GM12878 (cell line): ENCODE measurements at regions not wholly inside any gene's neighbourhood (a gene's known extent, or its start where the extent isn't known, plus 50 kb on each side); places are given as distances from the start of the nearest gene placed in this dataset.

ENCODE experiments used
- ATAC-seq: fragments of 200-7000 bp; cut with Tn5 transposase; 3 replicates; pipeline ENCODE4 v1.9.1; 2020; ENCODE audit warnings: mild to moderate bottlenecking, moderate library complexity
- BruUV-seq: library from RNA; stranded (reverse); fragments of 400-500 nt; replicated peaks from 2 replicates; lab custom pipeline; 2021; lab: Mats Ljungman, UMichigan
- CTCF ChIA-PET: fragments of 300-600 bp; sonication (Branson Sonifier 250); formaldehyde crosslinking; extraction: SDS; loops from one replicate; lab custom pipeline; 2021; ENCODE audit warnings: inconsistent platforms; lab: Yijun Ruan, JAX
- POLR2A ChIA-PET: fragments of 350-600 bp; formaldehyde crosslinking; extraction: SDS; loops from one replicate; lab custom pipeline; 2021; ENCODE audit warnings: inconsistent platforms; lab: Charles Lee
- RAD21 ChIA-PET: fragments of 300-600 bp; sonication (Branson Sonifier 250); formaldehyde crosslinking; loops from one replicate; lab custom pipeline; 2023; ENCODE audit warnings: antibody characterized with exemption; ENCODE audit not compliant: unreplicated experiment; lab: Charles Lee
- SMC1A ChIA-PET: fragments of 300-600 bp; sonication (Branson Sonifier 250); formaldehyde crosslinking; loops from one replicate; lab custom pipeline; 2023; ENCODE audit not compliant: unreplicated experiment, uncharacterized antibody; lab: Charles Lee
- DNase-seq: peaks from one replicate; pipeline ENCODE4 v3.0.0-alpha.2; 2011; ENCODE audit warnings: low read depth, low spot score
- FAIRE-seq: peaks from 3 replicates; lab custom pipeline; 2011; peaks lifted over from hg19 to GRCh38; lab: Jason Lieb, UNC
- H2AFZ ChIP-seq: 2 replicates; pipeline ENCODE4 v1.6.0; 2011; ENCODE audit warnings: low read depth, low read length, control low read depth; ENCODE audit not compliant: control insufficient read depth
- H3K27ac ChIP-seq: 2 replicates; pipeline ENCODE4 v1.5.1; 2011; ENCODE audit warnings: control low read depth; ENCODE audit not compliant: control insufficient read depth, insufficient read depth
- H3K27me3 ChIP-seq, 2 experiments: replicated peaks in 1 of 2; 2 replicates each; pipeline versions ENCODE4 v1.6.0 to v1.6.1; 2011; ENCODE audit warnings: low read length in 1 of 2; ENCODE audit not compliant: control insufficient read depth in 2 of 2, insufficient read depth in 2 of 2
- H3K36me3 ChIP-seq, 2 experiments: 2 replicates each; pipeline ENCODE4 v1.5.1; 2011; ENCODE audit warnings: low read length in 1 of 2; ENCODE audit not compliant: control insufficient read depth in 2 of 2, insufficient read depth in 2 of 2
- H3K4me1 ChIP-seq: 2 replicates; pipeline ENCODE4 v1.6.1; 2011; ENCODE audit warnings: mild to moderate bottlenecking, low read length, moderate library complexity, mixed read lengths; ENCODE audit not compliant: control insufficient read depth, insufficient read depth
- H3K4me2 ChIP-seq: 2 replicates; pipeline ENCODE4 v1.6.0; 2011; ENCODE audit warnings: control low read depth; ENCODE audit not compliant: control insufficient read depth, insufficient read depth
- H3K4me3 ChIP-seq: fragments of 200-600 bp; sonication (generic); 2 replicates; pipeline ENCODE4 v1.5.1; 2016
- H3K79me2 ChIP-seq: 2 replicates; pipeline ENCODE4 v1.6.0; 2011; ENCODE audit warnings: low read length; ENCODE audit not compliant: control insufficient read depth, insufficient read depth
- H3K9ac ChIP-seq: 2 replicates; pipeline ENCODE4 v1.8.0; 2011; ENCODE audit warnings: low read length, control low read depth, mixed read lengths; ENCODE audit not compliant: control insufficient read depth, insufficient read depth
- H3K9me3 ChIP-seq: replicated peaks from 3 replicates; pipeline ENCODE4 v1.5.1; 2011; ENCODE audit warnings: mild to moderate bottlenecking, low read length; ENCODE audit not compliant: control insufficient read depth, insufficient read depth
- H4K20me1 ChIP-seq: 2 replicates; pipeline ENCODE4 v1.6.0; 2011; ENCODE audit not compliant: control insufficient read depth, insufficient read depth
- BRCA1 ChIP-seq: IDR thresholded peaks from 2 replicates; pipeline ENCODE4 v1.6.1; 2011; ENCODE audit warnings: low read depth, low read length, improper control_type of control experiment
- CREM ChIP-seq: IDR thresholded peaks from 2 replicates; pipeline ENCODE4 v1.6.1; 2014; ENCODE audit warnings: antibody characterized with exemption, low read depth
- EP300 ChIP-seq, 2 experiments: fragments of 150-350 bp in 1 of 2; IDR thresholded peaks; 2 replicates each; pipeline ENCODE4 v1.6.1; 2011 to 2012; ENCODE audit warnings: low read depth in 2 of 2, low read length in 2 of 2, borderline replicate concordance in 1 of 2, improper control_type of control experiment in 1 of 2, inconsistent platforms in 1 of 2; ENCODE audit not compliant: control insufficient read depth in 1 of 2
- FOS ChIP-seq: IDR thresholded peaks from 3 replicates; pipeline ENCODE4 v1.6.1; 2011; ENCODE audit warnings: borderline replicate concordance; ENCODE audit not compliant: insufficient read length; ENCODE audit errors: extremely low read depth
- MEF2A ChIP-seq: IDR thresholded peaks from 2 replicates; pipeline ENCODE4 v1.6.1; 2011; ENCODE audit warnings: low read depth, mild to moderate bottlenecking, low read length, moderate library complexity; ENCODE audit not compliant: insufficient read depth
- PAX8 ChIP-seq: fragments of 450-650 bp; IDR thresholded peaks from 2 replicates; pipeline ENCODE4 v1.6.1; 2017; ENCODE audit warnings: mild to moderate bottlenecking, moderate library complexity
- POLR2A ChIP-seq: IDR thresholded peaks from 2 replicates; pipeline ENCODE4 v1.6.1; 2011; ENCODE audit warnings: low read depth, mild to moderate bottlenecking, low read length
- POLR2AphosphoS2 ChIP-seq: IDR thresholded peaks from 2 replicates; pipeline ENCODE4 v1.6.1; 2011; ENCODE audit warnings: low read depth, mild to moderate bottlenecking, low read length, improper control_type of control experiment, moderate library complexity
- SIX5 ChIP-seq: IDR thresholded peaks from 2 replicates; pipeline ENCODE4 v1.6.1; 2011; ENCODE audit warnings: mild to moderate bottlenecking, low read depth, low read length, moderate library complexity; ENCODE audit not compliant: severe bottlenecking
- TAF1 ChIP-seq: IDR thresholded peaks from 2 replicates; pipeline ENCODE4 v1.6.1; 2011; ENCODE audit warnings: mild to moderate bottlenecking, low read depth, low read length, borderline replicate concordance
- YY1 ChIP-seq: IDR thresholded peaks from 2 replicates; pipeline ENCODE4 v1.6.1; 2011; ENCODE audit warnings: low read depth, mild to moderate bottlenecking, low read length
- ZNF24 ChIP-seq: fragments of 450-650 bp; IDR thresholded peaks from 2 replicates; pipeline ENCODE4 v1.6.1; 2017; ENCODE audit warnings: antibody characterized with exemption, mild to moderate bottlenecking
- ZNF274 ChIP-seq: IDR thresholded peaks from one replicate; pipeline ENCODE4 v1.8.0; 2011; ENCODE audit not compliant: insufficient read length, insufficient read depth
- WGBS: methylation state at CpG from one replicate; pipeline ENCODE4 v1.1.6; 2016; ENCODE audit warnings: low lambda C conversion rate; ENCODE audit not compliant: insufficient replicate concordance, insufficient coverage; ENCODE audit errors: missing lambda C conversion rate; 5-methylcytosine and 5-hydroxymethylcytosine counted together
- in situ Hi-C: fragments of 300-500 bp; cut with MboI; formaldehyde crosslinking; loops from 9 replicates; pipeline ENCODE4 v1.14.3; 2018; ENCODE audit warnings: mixed read lengths
- intact Hi-C: fragments of 100-400 bp; cut with micrococcal nuclease; formaldehyde crosslinking; loops from one replicate; pipeline ENCODE4 v1.14.2; 2022; ENCODE audit not compliant: unreplicated experiment

- Histone ChIP-seq H3K79me2 (no peaks in the 10 kb centered on the region), H3K4me1 (peaks cover 9% of the 10 kb centered on the region), H3K9ac (no peak overlapping the region), H3K27ac (no peak overlapping the region), H4K20me1 (no peaks in the 10 kb centered on the region), H3K9me3 (no peaks in the 10 kb centered on the region), H3K4me3 (no peak overlapping the region), H3K27me3 (peaks cover 3 to 4% of the 10 kb centered on the region in 2 experiments), H3K4me2 (no peak overlapping the region), H2AFZ (no peak overlapping the region), H3K36me3 (no peaks in the 10 kb centered on the region)
- ChIA-PET RAD21 (no interaction called here), SMC1A (no interaction called here), CTCF (interaction anchor here (0.6 kb wide), 1 partner anchor 1747 kb away, joined by 3 read pairs; no protein-coding TSS in a partner anchor), POLR2A (no interaction called here)
- no peak for ATAC-seq
- in situ Hi-C loops (no loop called here), intact Hi-C loops (no loop called here)
- TF ChIP-seq FOS (no peak), BRCA1 (no peak), ZNF24 (peak; percentile 60; the same call in 1 of the 2 replicates), POLR2A (no peak), POLR2AphosphoS2 (no peak), PAX8 (no peak)
- no peak for FAIRE-seq
- no peak for DNase-seq
- 51% methylated on average over 3 of the region's 3 CpGs for WGBS
- no TSS peak for BruUV-seq
These were observed 441.4 kb upstream of the ZMIZ1 start for GRCh38 chr10:78627254-78627795.

- Histone ChIP-seq H3K4me1 (peaks cover 9% of the 10 kb centered on the region), H3K27me3 (peaks cover 3 to 4% of the 10 kb centered on the region in 2 experiments), H3K4me3 (no peak overlapping the region), H3K79me2 (no peaks in the 10 kb centered on the region), H3K27ac (no peak overlapping the region), H4K20me1 (no peaks in the 10 kb centered on the region), H3K9ac (no peak overlapping the region), H3K9me3 (no peaks in the 10 kb centered on the region), H2AFZ (no peak overlapping the region), H3K36me3 (no peaks in the 10 kb centered on the region), H3K4me2 (no peak overlapping the region)
- ATAC-seq (no peak), FAIRE-seq (no peak), DNase-seq (no peak)
- ChIA-PET POLR2A (no interaction called here), CTCF (no interaction called here), RAD21 (no interaction called here), SMC1A (no interaction called here)
- in situ Hi-C loops = no loop called here
- BruUV-seq = no TSS peak
- intact Hi-C loops = no loop called here
- 49% methylated on average over 8 of the region's 8 CpGs for WGBS
- TF ChIP-seq MEF2A = no peak
- no peak for TF ChIP-seq ZNF274
- no peak for TF ChIP-seq CREM
- TF ChIP-seq EP300 (IDR thresholded peaks at IDR 0.05; ENCODE audit: borderline replicate concordance in 1 of 2, control insufficient read depth in 1 of 2, low read depth in 2 of 2, low read length in 2 of 2) = no peak
- no peak for TF ChIP-seq TAF1
- no peak for TF ChIP-seq SIX5
- no peak for TF ChIP-seq YY1
These were observed 439.8 kb upstream of the ZMIZ1 start for GRCh38 chr10:78628976-78629375.
